Omental fat pad (tissue), 3 donors: ENCODE measurements at regions not wholly inside any gene's neighbourhood (a gene's known extent, or its start where the extent isn't known, plus 50 kb on each side); places are given as distances from the start of the nearest gene placed in this dataset.

Experiments
- ATAC-seq: fragments of 150-250 bp; one replicate; pipeline ENCODE4 v1.9.1; 2016; ENCODE audit warnings: mild to moderate bottlenecking, moderate library complexity; ENCODE audit not compliant: low FRiP score
- DNase-seq: peaks from one replicate; pipeline ENCODE4 v3.0.0-alpha.2; 2019; ENCODE audit warnings: low spot score
- CTCF ChIP-seq, 3 donors: fragments of 450-650 bp; IDR thresholded peaks; one replicate each; pipeline ENCODE4 v1.5.1; 2016 to 2017; ENCODE audit warnings: antibody characterized with exemption in 3 of 3, mild to moderate bottlenecking in 3 of 3, moderate library complexity in 2 of 3

- no peak for DNase-seq
- no peak for TF ChIP-seq CTCF (IDR thresholded peaks at IDR 0.05)
- no peak for ATAC-seq
Observed at GRCh38 chr2:5403392-5403791, 288.8 kb upstream of the SOX11 start.

- ATAC-seq (no peak), DNase-seq (no peak)
- TF ChIP-seq CTCF (IDR thresholded peaks at IDR 0.05) = no peak
Observed at GRCh38 chr2:5409898-5410381, 282.2 kb upstream of the SOX11 start.

- DNase-seq = no peak
- ATAC-seq = no peak
- TF ChIP-seq CTCF (IDR thresholded peaks at IDR 0.05) = no peak
Observed at GRCh38 chr2:5410991-5411700, 281.0 kb upstream of the SOX11 start.

DNA sequence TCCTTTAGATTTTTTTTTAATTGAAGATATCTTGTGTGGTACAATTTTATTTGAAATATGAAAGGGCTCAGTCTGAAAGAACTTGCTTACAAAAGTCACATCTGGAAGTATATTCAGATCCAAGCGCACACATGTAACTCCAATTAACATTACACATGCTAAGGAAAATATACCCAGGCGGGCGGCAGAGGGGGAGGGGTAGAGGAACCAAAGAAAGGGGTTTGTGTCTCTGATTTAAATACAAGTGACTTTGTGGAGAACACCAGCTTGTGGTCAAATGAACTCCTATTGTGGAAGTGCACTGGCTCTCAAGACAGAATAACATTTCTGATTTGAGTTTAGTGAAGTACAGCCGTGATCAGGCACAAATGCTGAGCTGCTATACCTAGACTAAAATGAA is 280.2 kb upstream of the SOX11 start:
- DNase-seq = no peak
- no peak for TF ChIP-seq CTCF (IDR thresholded peaks at IDR 0.05)
- ATAC-seq = no peak

DNA sequence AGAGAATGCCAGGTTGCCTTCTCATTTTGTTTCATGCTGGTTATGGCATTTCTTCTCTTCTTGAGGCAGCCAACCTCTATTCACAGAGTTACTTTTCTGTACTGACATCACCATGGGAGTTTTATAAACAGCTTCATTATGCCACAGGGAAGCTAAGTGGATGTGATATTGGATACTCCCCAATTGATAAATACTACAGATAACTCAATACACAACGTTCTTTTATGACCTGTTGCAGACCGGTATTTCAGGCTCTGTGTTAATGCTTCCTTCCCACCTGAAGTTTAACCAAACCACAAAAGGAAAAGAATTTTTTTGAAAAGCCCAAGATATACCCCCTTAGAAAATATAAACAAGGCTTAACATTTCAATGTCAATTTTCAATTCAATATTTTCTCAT is 258.3 kb upstream of the SOX11 start:
- ATAC-seq (no peak), DNase-seq (no peak)
- TF ChIP-seq CTCF (IDR thresholded peaks at IDR 0.05) = no peak

GRCh38 chr2:5437375-5437774 is 254.8 kb upstream of the SOX11 start:
- DNase-seq = no peak
- ATAC-seq = no peak
- no peak for TF ChIP-seq CTCF (IDR thresholded peaks at IDR 0.05)

DNA sequence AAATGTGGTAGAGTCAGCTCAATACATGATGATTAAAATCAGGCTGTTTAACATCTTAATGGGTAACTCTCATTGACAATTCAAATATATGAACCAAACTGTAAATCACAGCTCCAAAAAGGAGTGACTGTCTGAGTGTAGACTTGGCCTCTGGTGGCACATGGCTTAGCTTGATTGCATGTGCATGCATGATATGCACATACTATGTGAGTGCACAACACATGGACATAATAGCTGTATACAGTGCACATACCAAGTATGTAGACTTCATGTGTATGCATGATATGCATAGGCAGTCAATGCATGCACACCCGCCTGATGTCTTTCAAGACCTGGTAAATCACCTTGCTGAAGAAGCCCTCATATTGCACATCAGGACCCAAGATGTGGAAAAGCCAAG is 252.0 kb upstream of the SOX11 start:
- TF ChIP-seq CTCF (IDR thresholded peaks at IDR 0.05) = no peak
- no peak for ATAC-seq
- no peak for DNase-seq
